ENCODE measurements at regions not wholly inside any gene's neighbourhood (a gene's known extent, or its start where the extent isn't known, plus 50 kb on each side); places are given as distances from the start of the nearest gene placed in this dataset.

GRCh38 chr11:45436966-45437365 lies 150.8 kb upstream of the SYT13 start:
- DNase-seq (ENCODE audit: low spot score): no peak

- no peak for DNase-seq (ENCODE audit: low spot score)
Measured at GRCh38 chr11:45436118-45436517, 150.0 kb upstream of the SYT13 start.

GRCh38 chr11:45435706-45436105 lies 149.6 kb upstream of the SYT13 start:
- DNase-seq (ENCODE audit: low spot score): no peak

GRCh38 chr11:45432910-45433309 lies 146.8 kb upstream of the SYT13 start:
- no peak for DNase-seq (ENCODE audit: low spot score)

- DNase-seq (ENCODE audit: low spot score): no peak
Measured at GRCh38 chr11:45432100-45432499, 146.0 kb upstream of the SYT13 start.

- no peak for DNase-seq (ENCODE audit: low spot score)
Measured at GRCh38 chr11:45431046-45432018, 145.2 kb upstream of the SYT13 start.

- no peak for DNase-seq (ENCODE audit: low spot score)
Measured at GRCh38 chr11:45430361-45430760, 144.2 kb upstream of the SYT13 start.

GRCh38 chr11:45429719-45430118 lies 143.6 kb upstream of the SYT13 start:
- DNase-seq (ENCODE audit: low spot score): no peak

GRCh38 chr11:45428541-45429230 lies 142.5 kb upstream of the SYT13 start:
- DNase-seq (ENCODE audit: low spot score): no peak

GRCh38 chr11:45428116-45428515 lies 142.0 kb upstream of the SYT13 start:
- no peak for DNase-seq (ENCODE audit: low spot score)

- DNase-seq (ENCODE audit: low spot score): no peak
Measured at GRCh38 chr11:45424411-45425180, 138.5 kb upstream of the SYT13 start.

GRCh38 chr11:45423475-45424120 lies 137.5 kb upstream of the SYT13 start:
- no peak for DNase-seq (ENCODE audit: low spot score)

GRCh38 chr11:45423036-45423435 lies 136.9 kb upstream of the SYT13 start:
- no peak for DNase-seq (ENCODE audit: low spot score)

- no peak for DNase-seq (ENCODE audit: low spot score)
Measured at GRCh38 chr11:45414088-45414487, 127.9 kb upstream of the SYT13 start.

- no peak for DNase-seq (ENCODE audit: low spot score)
Measured at GRCh38 chr11:45413156-45413858, 127.2 kb upstream of the SYT13 start.

GRCh38 chr11:45412521-45412920 lies 126.4 kb upstream of the SYT13 start:
- DNase-seq (ENCODE audit: low spot score): no peak

GRCh38 chr11:45412051-45412471 lies 125.9 kb upstream of the SYT13 start:
- DNase-seq (ENCODE audit: low spot score): no peak

- DNase-seq (ENCODE audit: low spot score): no peak
Measured at GRCh38 chr11:45411228-45411946, 125.2 kb upstream of the SYT13 start.

- no peak for DNase-seq (ENCODE audit: low spot score)
Measured at GRCh38 chr11:45410391-45411227, 124.5 kb upstream of the SYT13 start.

- DNase-seq (ENCODE audit: low spot score): no peak
Measured at GRCh38 chr11:45409587-45409986, 123.4 kb upstream of the SYT13 start.

Measured in germinal center (tissue), 1 donor.